Kidney capillary endothelial cell (primary cell): ENCODE measurements at regions not wholly inside any gene's neighbourhood (a gene's known extent, or its start where the extent isn't known, plus 50 kb on each side); places are given as distances from the start of the nearest gene placed in this dataset.

ENCODE experiments used
- DNase-seq: peaks from one replicate; pipeline ENCODE4 v3.0.0-alpha.2; 2018; ENCODE audit warnings: low spot score

GRCh38 chr1:88068407-88068960 is 615.6 kb upstream of the PKN2 start:
- DNase-seq: no peak

- DNase-seq: no peak
These were observed 613.1 kb upstream of the PKN2 start for GRCh38 chr1:88070956-88071355.

GRCh38 chr1:88074661-88075060 is 609.4 kb upstream of the PKN2 start:
- DNase-seq: no peak

- DNase-seq: no peak
These were observed 608.3 kb upstream of the PKN2 start for GRCh38 chr1:88075813-88076212.

- DNase-seq: no peak
These were observed 605.0 kb upstream of the PKN2 start for GRCh38 chr1:88079036-88079435.

GRCh38 chr1:88080875-88081274 is 603.2 kb upstream of the PKN2 start:
- no peak for DNase-seq

- no peak for DNase-seq
These were observed 595.6 kb upstream of the PKN2 start for GRCh38 chr1:88088481-88088880.

GRCh38 chr1:88089961-88090360 is 594.1 kb upstream of the PKN2 start:
- no peak for DNase-seq

- no peak for DNase-seq
These were observed 585.2 kb upstream of the PKN2 start for GRCh38 chr1:88098881-88099280.

GRCh38 chr1:88101041-88101440 is 583.0 kb upstream of the PKN2 start:
- DNase-seq: no peak

- DNase-seq: no peak
These were observed 579.8 kb upstream of the PKN2 start for GRCh38 chr1:88104236-88104635.

GRCh38 chr1:88104886-88105285 is 579.2 kb upstream of the PKN2 start:
- DNase-seq: no peak

GRCh38 chr1:88111816-88112215 is 572.3 kb upstream of the PKN2 start:
- DNase-seq: no peak

- DNase-seq: no peak
These were observed 566.5 kb upstream of the PKN2 start for GRCh38 chr1:88117597-88117996.

GRCh38 chr1:88118176-88118845 is 565.8 kb upstream of the PKN2 start:
- DNase-seq: no peak

- no peak for DNase-seq
These were observed 559.5 kb upstream of the PKN2 start for GRCh38 chr1:88124614-88125013.

- DNase-seq: no peak
These were observed 557.6 kb upstream of the PKN2 start for GRCh38 chr1:88126467-88126866.

- DNase-seq: no peak
These were observed 550.1 kb upstream of the PKN2 start for GRCh38 chr1:88133991-88134390.

GRCh38 chr1:88134983-88135921 is 548.8 kb upstream of the PKN2 start:
- no peak for DNase-seq

GRCh38 chr1:88139633-88140032 is 544.4 kb upstream of the PKN2 start:
- no peak for DNase-seq

GRCh38 chr1:88140325-88140724 is 543.7 kb upstream of the PKN2 start:
- no peak for DNase-seq

- DNase-seq: no peak
These were observed 542.5 kb upstream of the PKN2 start for GRCh38 chr1:88141499-88142074.

- DNase-seq: no peak
These were observed 538.3 kb upstream of the PKN2 start for GRCh38 chr1:88145752-88146151.
